Vagina (tissue), 2 donors: ENCODE measurements at regions not wholly inside any gene's neighbourhood (a gene's known extent, or its start where the extent isn't known, plus 50 kb on each side); places are given as distances from the start of the nearest gene placed in this dataset.

ENCODE experiments used
- CTCF ChIP-seq, 3 experiments: fragments of 450-650 bp in 2 of 3; fragments of 200-600 bp in 1 of 3; sonication (generic) in 1 of 3; IDR thresholded peaks; one replicate each; pipeline ENCODE4 v1.5.1; 2017 to 2019; ENCODE audit warnings: antibody characterized with exemption in 3 of 3, mild to moderate bottlenecking in 2 of 3, moderate library complexity in 2 of 3
- POLR2A ChIP-seq, 2 donors: fragments of 450-650 bp; IDR thresholded peaks; one replicate each; pipeline ENCODE4 v1.6.1; 2017; ENCODE audit warnings: antibody characterized with exemption in 2 of 2, mild to moderate bottlenecking in 2 of 2, moderate library complexity in 2 of 2
- POLR2AphosphoS5 ChIP-seq, 2 donors: sonication (generic); formaldehyde crosslinking; IDR thresholded peaks; one replicate each; pipeline ENCODE4 v1.9.0; 2017; ENCODE audit warnings: antibody characterized with exemption in 2 of 2, mild to moderate bottlenecking in 2 of 2, low read depth in 1 of 2; ENCODE audit not compliant: insufficient read depth in 1 of 2

GRCh38 chr13:63873936-63874335 is 2458.3 kb upstream of the PCDH20 start:
- TF ChIP-seq CTCF (IDR thresholded peaks at IDR 0.05) (no peak), POLR2AphosphoS5 (IDR thresholded peaks at IDR 0.05; ENCODE audit: insufficient read depth in 1 of 2, low read depth in 1 of 2) (no peak), POLR2A (IDR thresholded peaks at IDR 0.05) (no peak)
